IMR-90 (cell line): ENCODE measurements at regions not wholly inside any gene's neighbourhood (a gene's known extent, or its start where the extent isn't known, plus 50 kb on each side); places are given as distances from the start of the nearest gene placed in this dataset.

Experiments used
- ATAC-seq: fragments of 200-7000 bp; cut with Tn5 transposase; 2 replicates; pipeline ENCODE4 v1.9.1; 2020; ENCODE audit warnings: low read depth, mild to moderate bottlenecking, moderate library complexity
- BruUV-seq: library from RNA; stranded (reverse); fragments of 400-500 nt; replicated peaks from 2 replicates; lab custom pipeline; 2021; lab: Mats Ljungman, UMichigan
- CTCF ChIA-PET: fragments of 300-600 bp; formaldehyde crosslinking; extraction: SDS; loops from one replicate; lab custom pipeline; 2021; ENCODE audit warnings: antibody characterized with exemption; lab: Yijun Ruan, JAX
- POLR2A ChIA-PET: fragments of 300-600 bp; sonication (Branson Sonifier 250); formaldehyde crosslinking; loops from one replicate; lab custom pipeline; 2022; ENCODE audit warnings: antibody characterized with exemption; ENCODE audit not compliant: unreplicated experiment; lab: Charles Lee
- DNase-seq: peaks from one replicate; pipeline ENCODE4 v3.0.0; 2013
- H2AFZ ChIP-seq: replicated peaks from 2 replicates; pipeline ENCODE3; 2013; ENCODE audit warnings: low read length, mild to moderate bottlenecking; ENCODE audit not compliant: poor library complexity
- H2AK5ac ChIP-seq: 2 replicates; pipeline ENCODE4 v1.6.1; 2013; ENCODE audit warnings: low read depth, low read length, inconsistent platforms
- H2AK9ac ChIP-seq: replicated peaks from 2 replicates; pipeline ENCODE3; 2013; ENCODE audit warnings: mild to moderate bottlenecking, low read depth, low read length, moderate library complexity; ENCODE audit not compliant: poor library complexity
- H2BK120ac ChIP-seq: 2 replicates; pipeline ENCODE4 v1.6.1; 2013; ENCODE audit warnings: low read depth, low read length, inconsistent platforms
- H2BK15ac ChIP-seq: 3 replicates; pipeline ENCODE4 v1.6.1; 2013; ENCODE audit warnings: low read depth, low read length, inconsistent platforms
- H2BK20ac ChIP-seq: 2 replicates; pipeline ENCODE4 v1.6.1; 2013; ENCODE audit warnings: low read depth, mild to moderate bottlenecking, inconsistent platforms, low read length, moderate library complexity
- H2BK5ac ChIP-seq: 2 replicates; pipeline ENCODE4 v1.6.1; 2013; ENCODE audit warnings: mild to moderate bottlenecking, low read depth, low read length, inconsistent platforms; ENCODE audit not compliant: poor library complexity, severe bottlenecking
- H3K14ac ChIP-seq: replicated peaks from 2 replicates; pipeline ENCODE4 v1.6.1; 2013; ENCODE audit warnings: low read depth, low read length, inconsistent platforms
- H3K18ac ChIP-seq: 2 replicates; pipeline ENCODE4 v1.6.1; 2013; ENCODE audit warnings: low read depth, low read length, control low read depth
- H3K23ac ChIP-seq: 2 replicates; pipeline ENCODE4 v1.6.1; 2013; ENCODE audit warnings: low read depth, low read length, inconsistent platforms
- H3K27ac ChIP-seq: 2 replicates; pipeline ENCODE4 v1.5.1; 2013; ENCODE audit warnings: mild to moderate bottlenecking, control low read depth, low read length; ENCODE audit not compliant: insufficient read depth
- H3K27me3 ChIP-seq: 2 replicates; pipeline ENCODE4 v1.6.1; 2013; ENCODE audit warnings: low read length; ENCODE audit not compliant: control insufficient read depth, insufficient read depth
- H3K36me3 ChIP-seq: 2 replicates; pipeline ENCODE4 v1.6.1; 2013; ENCODE audit warnings: low read length, mixed read lengths; ENCODE audit not compliant: control insufficient read depth, insufficient read depth
- H3K4ac ChIP-seq: 2 replicates; pipeline ENCODE4 v1.6.1; 2013; ENCODE audit warnings: low read depth, low read length, inconsistent platforms
- H3K4me1 ChIP-seq: 2 replicates; pipeline ENCODE4 v1.6.1; 2013; ENCODE audit warnings: low read length, mixed read lengths; ENCODE audit not compliant: control insufficient read depth, insufficient read depth
- H3K4me2 ChIP-seq: 2 replicates; pipeline ENCODE4 v1.6.1; 2013; ENCODE audit warnings: low read depth, mild to moderate bottlenecking, control low read depth, low read length, moderate library complexity
- H3K4me3 ChIP-seq: 2 replicates; pipeline ENCODE4 v1.5.1; 2013; ENCODE audit warnings: low read depth, mild to moderate bottlenecking, control low read depth, low read length, moderate library complexity; ENCODE audit not compliant: insufficient read depth
- H3K56ac ChIP-seq: 2 replicates; pipeline ENCODE4 v1.6.1; 2013; ENCODE audit warnings: low read length, inconsistent platforms; ENCODE audit not compliant: insufficient read depth; ENCODE audit errors: extremely low read depth
- H3K79me1 ChIP-seq, 2 experiments: 2 replicates each; pipeline ENCODE4 v1.6.1; 2013; ENCODE audit warnings: low read length in 2 of 2, inconsistent platforms in 1 of 2, low read depth in 1 of 2
- H3K9ac ChIP-seq: 2 replicates; pipeline ENCODE4 v1.6.1; 2013; ENCODE audit warnings: low read depth, low read length, control low read depth
- H3K9me1 ChIP-seq: 2 replicates; pipeline ENCODE4 v1.6.1; 2013; ENCODE audit warnings: low read length, inconsistent platforms; ENCODE audit not compliant: insufficient read depth
- H3K9me3 ChIP-seq: 2 replicates; pipeline ENCODE4 v1.6.1; 2013; ENCODE audit warnings: low read length; ENCODE audit not compliant: control insufficient read depth, insufficient read depth
- H4K20me1 ChIP-seq: 2 replicates; pipeline ENCODE4 v1.6.1; 2013; ENCODE audit warnings: low read length, inconsistent platforms; ENCODE audit not compliant: insufficient read depth
- H4K5ac ChIP-seq: 2 replicates; pipeline ENCODE4 v1.6.1; 2013; ENCODE audit warnings: mild to moderate bottlenecking, low read depth, low read length, control low read depth
- H4K8ac ChIP-seq, 2 experiments: 2 replicates each; pipeline ENCODE4 v1.6.1; 2013; ENCODE audit warnings: low read depth in 2 of 2, low read length in 2 of 2, control low read depth in 1 of 2, inconsistent platforms in 1 of 2
- H4K91ac ChIP-seq: 2 replicates; pipeline ENCODE4 v1.6.1; 2013; ENCODE audit warnings: low read depth, low read length, inconsistent platforms; ENCODE audit not compliant: insufficient read depth
- BHLHE40 ChIP-seq: fragments of 150-350 bp; IDR thresholded peaks from 2 replicates; pipeline ENCODE4 v1.6.1; 2016; ENCODE audit warnings: mild to moderate bottlenecking, low read depth, low read length
- CEBPB ChIP-seq: IDR thresholded peaks from 2 replicates; pipeline ENCODE4 v1.6.1; 2012; ENCODE audit warnings: low read depth, low read length, improper control_type of control experiment
- CHD1 ChIP-seq: IDR thresholded peaks from 2 replicates; pipeline ENCODE4 v1.6.1; 2012; ENCODE audit warnings: low read depth, low read length, improper control_type of control experiment
- CTCF ChIP-seq: conservative IDR thresholded peaks from 2 replicates; pipeline ENCODE4 v1.5.1; 2012; ENCODE audit warnings: mild to moderate bottlenecking, low read depth, low read length, improper control_type of control experiment
- ELK1 ChIP-seq: fragments of 150-350 bp; IDR thresholded peaks from 2 replicates; pipeline ENCODE4 v1.6.1; 2016; ENCODE audit warnings: low read depth, mild to moderate bottlenecking, low read length, moderate library complexity, borderline replicate concordance
- FOS ChIP-seq: fragments of 150-350 bp; IDR thresholded peaks from 2 replicates; pipeline ENCODE4 v1.6.1; 2016; ENCODE audit warnings: low read depth, low read length
- MXI1 ChIP-seq: IDR thresholded peaks from 2 replicates; pipeline ENCODE4 v1.6.1; 2012; ENCODE audit warnings: low read depth, mild to moderate bottlenecking, low read length, moderate library complexity, borderline replicate concordance
- NFE2L2 ChIP-seq: fragments of 150-350 bp; IDR thresholded peaks from 2 replicates; pipeline ENCODE4 v1.6.1; 2016; ENCODE audit warnings: low read depth, mild to moderate bottlenecking, low read length
- POLR2A ChIP-seq: IDR thresholded peaks from 2 replicates; pipeline ENCODE4 v1.6.1; 2012; ENCODE audit warnings: mild to moderate bottlenecking, low read depth, low read length
- RAD21 ChIP-seq: IDR thresholded peaks from 2 replicates; pipeline ENCODE4 v1.6.1; 2012; ENCODE audit warnings: low read length, improper control_type of control experiment
- RCOR1 ChIP-seq: IDR thresholded peaks from 2 replicates; pipeline ENCODE4 v1.6.1; 2012; ENCODE audit warnings: mild to moderate bottlenecking, low read length, improper control_type of control experiment; ENCODE audit not compliant: insufficient replicate concordance
- RFX5 ChIP-seq: IDR thresholded peaks from 2 replicates; pipeline ENCODE4 v1.8.0; 2012; ENCODE audit warnings: low read depth, mild to moderate bottlenecking, low read length, moderate library complexity
- SMC3 ChIP-seq: fragments of 150-350 bp; IDR thresholded peaks from 2 replicates; pipeline ENCODE4 v1.6.1; 2016; ENCODE audit warnings: low read depth, mild to moderate bottlenecking, antibody characterized with exemption, low read length, moderate library complexity
- WGBS, 2 experiments: methylation state at CpG; one replicate each; pipeline versions ENCODE4 v1.1.5 to v1.1.7; 2013; ENCODE audit warnings: missing lambda C conversion rate in 2 of 2; ENCODE audit not compliant: insufficient read length in 1 of 2; ENCODE audit errors: extremely low coverage in 2 of 2; 5-methylcytosine and 5-hydroxymethylcytosine counted together
- dilution Hi-C: fragments of 300-500 bp; cut with HindIII; formaldehyde crosslinking; loops from one replicate; pipeline ENCODE4 v1.14.3; 2018; ENCODE audit warnings: low sequenced_read_pairs; ENCODE audit not compliant: unreplicated experiment
- in situ Hi-C: fragments of 300-500 bp; cut with MboI; formaldehyde crosslinking; loops from 3 replicates; pipeline ENCODE4 v1.14.3; 2019; ENCODE audit warnings: low sequenced_read_pairs, inconsistent platforms, mixed read lengths
- intact Hi-C: fragments of 100-400 bp; cut with micrococcal nuclease; formaldehyde crosslinking; loops from 2 replicates; pipeline ENCODE4 v1.10.0; 2022

DNA sequence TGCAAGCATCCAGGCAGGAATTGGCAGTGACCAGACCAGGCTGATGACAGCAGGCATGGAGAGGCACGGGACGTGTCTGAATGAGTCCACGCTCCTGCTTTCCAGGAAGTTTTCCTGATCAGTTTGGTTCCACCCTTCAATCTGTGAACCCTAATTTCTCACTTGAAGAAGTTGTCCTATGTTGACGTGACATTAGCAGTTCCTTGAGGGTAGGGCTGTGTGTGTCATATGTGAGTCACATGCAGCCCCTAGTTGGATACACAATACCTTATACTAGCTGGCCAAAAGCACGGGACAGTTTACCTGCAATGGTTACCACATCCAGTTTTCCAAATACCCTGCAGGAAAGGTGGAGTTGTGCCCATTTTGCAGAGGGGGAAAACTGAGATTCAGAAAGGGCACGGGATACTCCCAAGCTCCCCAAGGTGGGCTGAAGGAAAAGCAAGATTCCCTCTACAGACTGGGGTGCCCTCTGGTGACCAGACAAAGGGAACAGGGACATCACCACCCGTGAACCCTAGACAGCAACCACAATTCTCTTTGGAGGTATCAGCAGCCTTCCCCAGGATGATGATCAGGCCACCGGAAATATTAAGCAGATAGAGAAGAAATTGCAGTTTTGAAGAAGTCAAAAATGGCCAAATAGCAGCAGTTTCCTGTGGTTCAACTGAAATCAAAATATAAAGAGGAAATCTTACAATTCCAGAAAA, 194.5 kb downstream of the PHETA1 start:
- Histone ChIP-seq H3K9me3 (no peaks in the 10 kb centered on the region), H3K9ac (no peak overlapping the region), H2AFZ (no peak overlapping the region), H3K23ac (no peak overlapping the region), H3K36me3 (no peaks in the 10 kb centered on the region), H2BK5ac (no peak overlapping the region), H3K18ac (no peak overlapping the region), H2BK20ac (no peak overlapping the region), H3K14ac (no peak overlapping the region), H3K79me1 (no peaks in the 10 kb centered on the region), H3K56ac (no peak overlapping the region), H4K91ac (no peak overlapping the region), H3K4me1 (no peaks in the 10 kb centered on the region), H2AK5ac (no peak overlapping the region), H2AK9ac (no peak overlapping the region), H2BK120ac (no peak overlapping the region), H3K4ac (no peak overlapping the region), H3K27me3 (peaks cover 2% of the 10 kb centered on the region; the same call in 1 of the 2 replicates), H3K4me3 (no peak overlapping the region), H3K4me2 (no peak overlapping the region), H4K8ac (no peak overlapping the region), H2BK15ac (no peak overlapping the region), H3K27ac (no peak overlapping the region), H4K5ac (no peak overlapping the region), H3K9me1 (no peaks in the 10 kb centered on the region), H4K20me1 (no peaks in the 10 kb centered on the region)
- POLR2A ChIA-PET: no interaction called here
- DNase-seq (no peak), ATAC-seq (no peak)
- intact Hi-C loops (no loop called here), dilution Hi-C loops (no loop called here), in situ Hi-C loops (no loop called here)
- no peak for TF ChIP-seq CTCF
- no peak for TF ChIP-seq NFE2L2
- no peak for TF ChIP-seq RCOR1
- no peak for TF ChIP-seq RFX5
- no peak for TF ChIP-seq RAD21
- no peak for TF ChIP-seq ELK1
- no peak for TF ChIP-seq CEBPB
- TF ChIP-seq POLR2A: no peak
- TF ChIP-seq FOS: no peak
- no peak for TF ChIP-seq MXI1
- TF ChIP-seq BHLHE40: no peak
- TF ChIP-seq CHD1: no peak
- no peak for TF ChIP-seq SMC3
- 18% methylated on average over 2 of the region's 8 CpGs; no CpG with 5 or more reads in 1 of the 2 experiments for WGBS, 2 experiments
- BruUV-seq: no TSS peak
- CTCF ChIA-PET: no interaction called here
